ENCODE measurements at regions not wholly inside any gene's neighbourhood (a gene's known extent, or its start where the extent isn't known, plus 50 kb on each side); places are given as distances from the start of the nearest gene placed in this dataset.

GRCh38 chr3:72586694-72587093 lies 261.6 kb downstream of the SHQ1 start:
- no peak for DNase-seq

GRCh38 chr3:72585966-72586365 lies 262.3 kb downstream of the SHQ1 start:
- DNase-seq = no peak

GRCh38 chr3:72584262-72584661 lies 264.0 kb downstream of the SHQ1 start:
- DNase-seq = no peak

GRCh38 chr3:72582963-72583362 lies 265.3 kb downstream of the SHQ1 start:
- DNase-seq = no peak

- no peak for DNase-seq
Observed at GRCh38 chr3:72582211-72582878, 265.9 kb downstream of the SHQ1 start.

- DNase-seq = no peak
Observed at GRCh38 chr3:72580900-72581299, 267.3 kb downstream of the SHQ1 start.

GRCh38 chr3:72580246-72580756 lies 267.9 kb downstream of the SHQ1 start:
- no peak for DNase-seq

- no peak for DNase-seq
Observed at GRCh38 chr3:72579581-72580245, 268.5 kb downstream of the SHQ1 start.

- no peak for DNase-seq
Observed at GRCh38 chr3:72579191-72579580, 269.1 kb downstream of the SHQ1 start.

- no peak for DNase-seq
Observed at GRCh38 chr3:72577190-72577589, 271.1 kb downstream of the SHQ1 start.

GRCh38 chr3:72576563-72576962 lies 271.7 kb downstream of the SHQ1 start:
- no peak for DNase-seq

- no peak for DNase-seq
Observed at GRCh38 chr3:72574144-72574543, 274.1 kb downstream of the SHQ1 start.

GRCh38 chr3:72573051-72573450 lies 275.2 kb downstream of the SHQ1 start:
- DNase-seq = no peak

- no peak for DNase-seq
Observed at GRCh38 chr3:72572489-72573007, 275.7 kb downstream of the SHQ1 start.

GRCh38 chr3:72571638-72572114 lies 276.6 kb downstream of the SHQ1 start:
- no peak for DNase-seq

- no peak for DNase-seq
Observed at GRCh38 chr3:72571052-72571451, 277.2 kb downstream of the SHQ1 start.

GRCh38 chr3:72569754-72570440 lies 278.3 kb downstream of the SHQ1 start:
- no peak for DNase-seq

- no peak for DNase-seq
Observed at GRCh38 chr3:72568083-72568482, 280.2 kb downstream of the SHQ1 start.

- no peak for DNase-seq
Observed at GRCh38 chr3:72567474-72567873, 280.8 kb downstream of the SHQ1 start.

- DNase-seq = no peak
Observed at GRCh38 chr3:72565593-72565992, 282.7 kb downstream of the SHQ1 start.

- DNase-seq = peak; percentile 1
Observed at GRCh38 chr3:72563690-72564370, 284.4 kb downstream of the SHQ1 start.

GRCh38 chr3:72560846-72561675 lies 287.2 kb downstream of the SHQ1 start:
- DNase-seq = no peak

Measured in NCI-H1105 treated with DMSO at 0.1 percent for 48 hours (cell line).